DND-41 (cell line): ENCODE measurements at regions not wholly inside any gene's neighbourhood (a gene's known extent, or its start where the extent isn't known, plus 50 kb on each side); places are given as distances from the start of the nearest gene placed in this dataset.

ENCODE experiments used
- ATAC-seq: fragments of 200-7000 bp; cut with Tn5 transposase; 3 replicates; pipeline ENCODE4 v1.9.1; 2021; ENCODE audit warnings: low read depth; ENCODE audit not compliant: insufficient read depth
- DNase-seq: peaks from one replicate; pipeline ENCODE4 v3.0.0-alpha.2; 2020
- H2AFZ ChIP-seq: 2 replicates; pipeline ENCODE4 v1.6.0; 2012; ENCODE audit warnings: low read depth, low read length
- H3K27ac ChIP-seq: 2 replicates; pipeline ENCODE4 v1.5.1; 2012; ENCODE audit warnings: low read length, inconsistent platforms
- H3K27me3 ChIP-seq: fragments of 200-600 bp; sonication (generic); 2 replicates; pipeline ENCODE4 v1.6.0; 2012; ENCODE audit warnings: low read length, mild to moderate bottlenecking, inconsistent platforms; ENCODE audit not compliant: insufficient read depth, poor library complexity
- H3K36me3 ChIP-seq: 2 replicates; pipeline ENCODE4 v1.5.1; 2012; ENCODE audit warnings: low read length, inconsistent platforms; ENCODE audit not compliant: insufficient read depth
- H3K4me1 ChIP-seq: 2 replicates; pipeline ENCODE4 v1.5.1; 2012; ENCODE audit warnings: mild to moderate bottlenecking, low read length; ENCODE audit not compliant: insufficient read depth
- H3K4me2 ChIP-seq: 2 replicates; pipeline ENCODE4 v1.6.0; 2012; ENCODE audit warnings: mild to moderate bottlenecking, moderate library complexity, low read length, inconsistent platforms; ENCODE audit not compliant: insufficient read depth
- H3K4me3 ChIP-seq, 2 experiments: fragments of 200-600 bp in 1 of 2; shearing (Covaris generic) in 1 of 2; 2 replicates each; pipeline ENCODE4 v1.5.1; 2012 to 2016; ENCODE audit warnings: inconsistent platforms in 2 of 2, low read length in 2 of 2, mild to moderate bottlenecking in 2 of 2, low read depth in 1 of 2, moderate library complexity in 1 of 2
- H3K79me2 ChIP-seq: 2 replicates; pipeline ENCODE4 v1.6.0; 2012; ENCODE audit warnings: low read length, inconsistent platforms; ENCODE audit not compliant: insufficient read depth
- H3K9ac ChIP-seq: 2 replicates; pipeline ENCODE4 v1.6.0; 2012; ENCODE audit warnings: low read depth, mild to moderate bottlenecking, inconsistent platforms, low read length, moderate library complexity
- H3K9me3 ChIP-seq: 2 replicates; pipeline ENCODE4 v1.5.1; 2012; ENCODE audit warnings: low read length, moderate library complexity, mild to moderate bottlenecking, inconsistent platforms; ENCODE audit not compliant: insufficient read depth, severe bottlenecking
- H4K20me1 ChIP-seq: 2 replicates; pipeline ENCODE4 v1.6.0; 2012; ENCODE audit warnings: low read length; ENCODE audit not compliant: insufficient read depth
- CTCF ChIP-seq: IDR thresholded peaks from 2 replicates; pipeline ENCODE4 v1.5.1; 2012; ENCODE audit warnings: borderline replicate concordance, low read length, moderate library complexity, mild to moderate bottlenecking; ENCODE audit not compliant: poor library complexity, severe bottlenecking; ENCODE audit errors: extremely low read depth
- EZH2 ChIP-seq: IDR thresholded peaks from 3 replicates; pipeline ENCODE4 v1.6.1; 2012; ENCODE audit warnings: borderline replicate concordance, low read depth, mild to moderate bottlenecking, moderate library complexity, low read length, inconsistent platforms; ENCODE audit not compliant: severe bottlenecking

- no peaks in the 10 kb centered on the region for H4K20me1 ChIP-seq
- H3K4me2 ChIP-seq = no peak overlapping the region
- no peak overlapping the region for H3K9ac ChIP-seq
- TF ChIP-seq EZH2 (no peak), CTCF (no peak)
- DNase-seq (no peak), ATAC-seq (no peak)
- H3K36me3 ChIP-seq = no peaks in the 10 kb centered on the region
- H3K4me3 ChIP-seq = no peak overlapping the region
- no peaks in the 10 kb centered on the region for H3K4me1 ChIP-seq
- H2AFZ ChIP-seq = no peak overlapping the region
- H3K27me3 ChIP-seq = no peaks in the 10 kb centered on the region
- H3K9me3 ChIP-seq = no peaks in the 10 kb centered on the region
- no peak overlapping the region for H3K27ac ChIP-seq
- H3K79me2 ChIP-seq = no peaks in the 10 kb centered on the region
These were observed 411.6 kb upstream of the BCHE start for GRCh38 chr3:166248784-166249183.

GRCh38 chr3:166243511-166243910, 406.3 kb upstream of the BCHE start:
- ATAC-seq = no peak
- Histone ChIP-seq H3K27ac (no peak overlapping the region), H3K79me2 (no peaks in the 10 kb centered on the region), H4K20me1 (no peaks in the 10 kb centered on the region), H2AFZ (no peak overlapping the region), H3K27me3 (no peaks in the 10 kb centered on the region), H3K4me1 (no peaks in the 10 kb centered on the region), H3K4me2 (no peak overlapping the region), H3K9ac (no peak overlapping the region), H3K36me3 (no peaks in the 10 kb centered on the region), H3K9me3 (no peaks in the 10 kb centered on the region), H3K4me3 (no peak overlapping the region)
- no peak for DNase-seq
- TF ChIP-seq CTCF (no peak), EZH2 (no peak)

GRCh38 chr3:166223120-166223519, 385.9 kb upstream of the BCHE start:
- Histone ChIP-seq H3K27ac (no peak overlapping the region), H3K36me3 (no peaks in the 10 kb centered on the region), H4K20me1 (no peaks in the 10 kb centered on the region), H3K9ac (no peak overlapping the region), H3K79me2 (no peaks in the 10 kb centered on the region), H2AFZ (no peak overlapping the region), H3K4me3 (no peak overlapping the region), H3K4me2 (no peak overlapping the region), H3K9me3 (no peaks in the 10 kb centered on the region), H3K4me1 (no peaks in the 10 kb centered on the region), H3K27me3 (no peaks in the 10 kb centered on the region)
- DNase-seq (no peak), ATAC-seq (no peak)
- TF ChIP-seq EZH2 = no peak
- TF ChIP-seq CTCF = no peak

GRCh38 chr3:166211451-166211850, 374.2 kb upstream of the BCHE start:
- H3K9me3 ChIP-seq = no peaks in the 10 kb centered on the region
- TF ChIP-seq EZH2 (no peak), CTCF (no peak)
- H3K36me3 ChIP-seq = no peaks in the 10 kb centered on the region
- DNase-seq = no peak
- H4K20me1 ChIP-seq = no peaks in the 10 kb centered on the region
- H3K27me3 ChIP-seq = no peaks in the 10 kb centered on the region
- no peak for ATAC-seq
- no peaks in the 10 kb centered on the region for H3K4me1 ChIP-seq
- H2AFZ ChIP-seq = no peak overlapping the region
- no peak overlapping the region for H3K27ac ChIP-seq
- no peak overlapping the region for H3K4me3 ChIP-seq
- no peaks in the 10 kb centered on the region for H3K79me2 ChIP-seq
- H3K9ac ChIP-seq = no peak overlapping the region
- no peak overlapping the region for H3K4me2 ChIP-seq
